GM19372 (cell line): ENCODE measurements at regions not wholly inside any gene's neighbourhood (a gene's known extent, or its start where the extent isn't known, plus 50 kb on each side); places are given as distances from the start of the nearest gene placed in this dataset.

Source experiments
- ATAC-seq: cut with Tn5 transposase; IDR thresholded peaks from one replicate; pipeline ENCODE4 v1.9.1; 2021; ENCODE audit warnings: mild to moderate bottlenecking, low read depth, moderate library complexity; ENCODE audit not compliant: unreplicated experiment

DNA sequence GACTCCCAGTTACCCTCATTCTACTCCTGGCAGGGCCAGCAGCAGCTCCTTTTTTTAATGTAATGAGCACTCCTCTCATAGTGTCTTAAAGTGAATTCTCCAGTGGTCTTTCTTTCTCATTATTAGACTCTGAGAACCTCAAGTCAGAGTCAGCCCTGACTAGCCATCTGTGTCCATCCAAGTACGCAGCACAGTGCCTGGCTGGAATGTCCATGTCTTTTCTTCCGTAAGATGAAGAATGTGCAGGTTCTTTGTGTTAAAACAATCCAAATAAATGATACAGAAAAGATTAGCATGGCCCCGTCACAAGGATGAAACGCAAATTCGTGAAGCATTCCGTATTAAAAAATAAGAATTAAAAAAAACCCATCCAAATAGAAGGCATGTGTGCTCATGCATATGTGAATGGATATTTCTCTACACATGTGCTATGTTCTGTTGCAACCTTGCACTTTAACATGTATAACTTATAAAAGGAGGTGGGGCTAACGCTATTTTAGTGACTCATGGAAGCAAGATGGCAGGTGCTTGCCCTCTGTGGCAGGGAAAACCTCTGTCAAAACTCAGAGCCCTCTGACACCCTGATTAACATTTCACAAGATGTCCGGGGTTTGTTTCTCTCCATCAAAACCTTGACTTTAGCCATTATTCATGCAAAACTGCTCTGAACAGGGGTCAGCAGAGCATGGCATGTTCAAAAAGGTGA is 170.7 kb upstream of the TOPAZ1 start:
- no peak for ATAC-seq

DNA sequence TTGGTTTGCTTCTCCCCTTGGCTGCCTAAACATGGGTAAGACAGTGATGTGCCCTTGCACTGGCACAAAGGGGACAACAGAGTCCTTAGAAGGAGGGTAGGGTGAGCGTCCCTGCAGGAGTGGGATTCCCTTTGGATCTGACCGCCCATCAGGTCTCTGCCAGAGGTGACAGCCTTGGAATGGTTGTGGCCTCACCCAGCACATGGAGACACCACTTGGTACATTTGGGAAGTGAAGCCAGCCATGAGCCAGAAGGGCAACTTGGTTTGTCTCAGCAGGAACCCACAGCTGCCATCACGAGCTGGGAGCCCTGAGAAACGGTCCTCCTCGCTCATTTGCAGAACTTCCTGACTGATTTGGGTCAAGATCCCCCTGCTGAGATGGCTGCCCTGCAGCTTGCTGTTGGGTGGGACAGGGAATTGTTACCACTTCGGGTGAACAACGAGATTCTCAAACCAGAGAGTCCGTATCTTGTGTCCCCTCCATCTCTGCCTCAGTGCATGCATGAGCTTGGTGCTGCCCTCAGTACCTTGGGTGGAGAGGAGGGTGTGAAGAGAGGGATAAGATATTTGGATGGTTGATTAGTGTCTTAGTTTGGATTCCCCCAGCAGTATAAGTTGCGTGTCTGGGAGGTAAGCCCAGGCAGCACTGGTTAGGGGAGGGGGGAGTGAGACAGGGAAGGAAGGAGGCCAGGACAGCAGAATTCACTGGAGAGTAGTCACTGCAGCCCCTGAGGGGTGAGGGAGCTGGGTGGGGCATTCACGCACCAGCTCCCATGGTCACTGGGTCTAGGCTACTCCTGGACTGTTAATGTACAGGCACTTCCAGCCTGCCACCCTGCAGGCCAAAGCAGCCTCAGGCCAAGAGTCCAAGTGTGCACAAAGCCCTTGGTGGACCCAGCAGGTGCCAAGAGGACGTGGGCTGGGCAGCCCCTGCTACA is 168.8 kb upstream of the TOPAZ1 start:
- ATAC-seq, result no peak

DNA sequence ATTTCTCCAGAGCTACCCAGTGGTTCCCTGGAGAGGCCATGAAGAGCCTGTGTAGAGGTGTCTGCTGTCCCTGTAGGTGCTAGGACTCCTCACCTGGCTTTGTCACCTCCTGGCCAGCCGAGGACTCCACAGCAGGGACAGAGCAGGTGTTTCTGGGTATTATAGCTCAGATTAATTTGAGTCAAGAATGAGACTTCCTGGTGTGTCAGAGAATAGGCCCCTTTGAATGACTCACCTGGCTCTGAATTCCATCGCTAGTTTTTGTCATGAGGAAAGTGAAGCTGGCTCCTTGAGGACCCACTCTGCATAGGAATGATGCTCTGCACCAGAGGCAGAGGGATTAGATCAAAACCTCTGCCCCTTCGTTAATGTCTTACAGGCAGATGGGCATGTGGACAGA is 167.5 kb upstream of the TOPAZ1 start:
- ATAC-seq, result no peak

DNA sequence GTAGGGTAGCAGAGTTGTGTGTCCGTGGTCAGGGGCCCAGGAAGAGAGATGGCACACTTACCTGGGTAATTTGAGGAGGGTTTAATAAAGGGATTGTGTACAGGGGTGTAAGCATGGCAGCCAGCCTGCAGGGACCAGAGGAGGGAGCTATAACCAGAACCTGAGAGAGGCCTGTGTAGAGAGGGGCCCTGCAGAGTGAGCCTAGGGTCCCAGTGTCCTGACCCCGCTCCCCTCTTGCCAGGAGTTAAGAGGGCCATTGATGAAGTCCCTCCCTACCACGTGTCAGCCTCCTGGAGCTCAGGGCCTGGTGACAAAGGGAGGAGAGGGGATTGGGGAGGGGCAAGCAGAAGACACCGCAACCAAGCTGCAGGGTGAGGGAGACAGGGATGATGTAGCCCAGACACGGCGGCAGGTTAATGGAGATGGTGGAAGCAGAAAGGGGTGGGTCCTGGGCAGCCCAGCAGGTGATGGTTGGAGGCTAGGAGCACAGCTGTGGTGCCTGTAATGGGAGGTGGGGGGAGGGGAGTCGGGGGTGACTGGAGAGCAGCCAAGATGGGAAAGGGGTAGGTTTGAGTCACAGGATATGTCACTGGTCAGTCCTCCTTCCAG is 165.4 kb upstream of the TOPAZ1 start:
- no peak for ATAC-seq

DNA sequence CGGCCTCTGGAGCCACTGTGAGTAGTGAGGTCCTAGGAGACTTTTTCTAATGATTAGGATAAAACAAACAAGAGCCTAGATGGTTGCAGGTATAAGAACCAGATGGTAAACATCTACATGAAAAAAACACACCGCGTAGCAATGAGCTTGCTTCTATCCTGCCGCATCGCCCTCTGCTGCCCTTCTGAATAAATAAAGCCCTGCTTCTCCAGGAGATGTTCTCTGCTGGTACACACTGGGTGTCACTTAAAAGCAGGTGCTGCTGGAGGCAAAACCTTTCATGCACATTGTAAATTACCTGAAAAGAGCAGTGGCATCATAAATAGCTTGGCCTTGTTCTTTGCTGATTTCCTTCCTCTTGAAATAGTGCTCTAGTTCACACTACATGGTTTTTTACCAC is 164.4 kb upstream of the TOPAZ1 start:
- no peak for ATAC-seq

DNA sequence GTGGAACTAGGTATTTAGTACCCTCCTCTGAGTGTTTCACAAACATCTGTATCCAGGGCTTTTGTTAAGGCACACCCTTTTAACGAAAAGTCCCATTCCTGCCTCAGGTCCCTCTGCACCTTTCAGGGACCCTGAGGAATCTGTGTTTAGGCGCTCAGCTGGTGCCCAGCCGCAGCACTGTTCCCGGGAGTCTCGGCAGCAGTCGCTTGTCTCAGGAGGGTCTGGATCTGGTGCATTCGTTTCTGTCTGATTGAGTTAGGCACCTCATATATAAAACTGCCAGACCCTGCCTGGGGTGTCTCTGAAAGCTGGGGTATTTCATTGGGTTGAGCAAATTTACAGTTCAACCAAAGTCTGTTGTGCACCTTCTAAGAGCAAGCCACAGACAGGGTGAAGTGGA is 162.8 kb upstream of the TOPAZ1 start:
- no peak for ATAC-seq

DNA sequence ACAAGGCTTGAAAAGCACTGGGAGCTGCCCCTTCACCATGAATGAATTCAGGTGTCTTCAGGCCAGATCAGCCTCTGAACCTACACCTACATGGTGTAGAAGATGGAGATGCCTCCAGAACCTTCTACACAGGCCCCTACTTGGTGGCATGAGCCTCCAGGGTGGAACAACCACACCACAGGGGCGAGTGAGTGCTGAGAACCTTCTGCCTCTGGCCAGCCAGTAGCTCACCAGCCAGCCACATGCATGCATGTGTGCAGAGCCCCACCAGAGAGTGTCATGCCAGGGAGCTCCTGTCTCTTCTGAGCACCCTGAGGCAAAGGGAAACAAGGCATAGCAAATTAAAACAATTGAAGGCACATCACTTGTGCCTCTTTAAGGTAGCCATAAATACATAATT is 161.8 kb upstream of the TOPAZ1 start:
- ATAC-seq, result no peak

DNA sequence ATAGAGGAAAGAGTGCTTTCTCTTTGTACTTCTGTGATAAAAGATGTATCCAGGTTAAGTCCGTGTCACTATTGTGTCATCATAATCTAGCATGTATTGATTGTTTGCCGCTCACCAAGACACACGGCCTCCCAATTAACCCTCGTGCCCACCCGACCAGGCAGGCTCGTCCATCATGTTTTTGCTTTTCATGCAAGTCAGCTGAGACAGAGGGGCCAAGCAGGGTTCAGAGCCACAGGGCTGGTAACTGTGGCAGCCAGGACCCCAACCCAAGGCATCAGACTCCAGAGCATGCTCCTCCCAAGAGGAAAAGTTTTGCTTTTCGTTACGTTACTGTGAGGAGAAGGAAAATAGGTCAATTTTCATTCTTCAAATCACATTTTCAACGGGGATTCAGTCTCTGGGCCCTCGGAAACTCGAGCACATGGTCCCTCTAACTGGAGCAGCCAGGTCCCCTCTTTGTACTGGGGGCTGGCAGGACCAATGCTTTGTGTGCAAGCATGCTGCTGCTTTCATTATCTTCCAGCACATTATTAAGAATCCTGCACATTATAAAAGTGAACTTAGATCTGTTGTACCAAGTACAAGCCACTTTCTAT is 161.1 kb upstream of the TOPAZ1 start:
- ATAC-seq, result no peak

DNA sequence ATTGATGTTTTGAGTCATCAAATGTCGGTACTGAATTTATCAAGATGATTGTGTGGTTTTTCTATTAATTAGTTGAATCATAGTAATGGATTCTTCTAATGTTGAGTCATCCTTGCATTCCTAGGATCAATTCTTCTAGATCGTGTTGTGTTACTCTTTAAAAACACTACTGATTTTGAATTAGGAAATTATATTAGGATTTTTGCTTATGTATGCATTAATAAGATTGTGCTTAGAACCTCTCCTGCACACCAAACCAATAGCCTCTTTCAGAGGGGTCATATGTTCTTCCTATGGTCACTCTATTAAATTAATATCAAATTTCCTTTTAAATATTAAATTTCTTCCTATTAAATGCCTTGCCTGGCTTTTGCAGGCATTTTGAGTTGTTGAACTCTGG is 151.7 kb upstream of the TOPAZ1 start:
- ATAC-seq, result no peak

DNA sequence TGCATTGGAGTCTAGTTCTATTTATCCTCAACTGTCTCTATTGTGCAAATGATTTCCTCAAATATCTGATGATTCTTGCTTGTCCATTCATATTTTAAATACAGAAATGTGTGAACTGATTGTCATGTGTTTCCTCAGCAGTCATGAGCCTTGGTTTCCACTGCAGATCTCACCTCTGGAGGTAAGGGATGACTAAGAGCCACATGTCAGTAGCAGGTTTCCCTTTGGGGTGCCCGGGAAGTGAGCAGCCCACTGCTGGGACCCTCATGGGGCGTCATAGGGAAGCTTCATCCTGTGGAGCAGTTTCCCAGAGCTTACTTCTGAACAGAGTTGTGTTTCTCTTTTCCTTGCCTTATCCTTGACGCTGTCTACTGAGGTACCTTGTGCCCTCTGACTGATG is 149.2 kb upstream of the TOPAZ1 start:
- no peak for ATAC-seq

DNA sequence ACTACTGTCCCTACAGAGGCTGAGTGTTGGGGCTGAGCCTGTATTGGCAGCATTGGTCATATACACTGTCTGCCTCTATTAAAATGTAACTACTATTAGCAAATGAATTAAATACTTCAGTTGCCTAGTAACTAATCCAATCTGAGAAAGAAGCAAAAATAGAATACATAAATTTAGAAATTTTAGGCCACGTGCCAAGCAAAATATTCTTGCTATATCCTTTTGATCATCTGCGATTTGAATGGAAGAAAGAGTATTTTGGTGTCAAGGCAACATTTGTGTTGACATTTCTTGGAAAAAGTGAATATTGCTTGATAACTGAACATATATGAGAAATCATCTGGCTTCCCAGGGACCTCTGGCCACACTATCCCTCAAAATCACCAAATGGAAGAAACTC is 148.2 kb upstream of the TOPAZ1 start:
- no peak for ATAC-seq

DNA sequence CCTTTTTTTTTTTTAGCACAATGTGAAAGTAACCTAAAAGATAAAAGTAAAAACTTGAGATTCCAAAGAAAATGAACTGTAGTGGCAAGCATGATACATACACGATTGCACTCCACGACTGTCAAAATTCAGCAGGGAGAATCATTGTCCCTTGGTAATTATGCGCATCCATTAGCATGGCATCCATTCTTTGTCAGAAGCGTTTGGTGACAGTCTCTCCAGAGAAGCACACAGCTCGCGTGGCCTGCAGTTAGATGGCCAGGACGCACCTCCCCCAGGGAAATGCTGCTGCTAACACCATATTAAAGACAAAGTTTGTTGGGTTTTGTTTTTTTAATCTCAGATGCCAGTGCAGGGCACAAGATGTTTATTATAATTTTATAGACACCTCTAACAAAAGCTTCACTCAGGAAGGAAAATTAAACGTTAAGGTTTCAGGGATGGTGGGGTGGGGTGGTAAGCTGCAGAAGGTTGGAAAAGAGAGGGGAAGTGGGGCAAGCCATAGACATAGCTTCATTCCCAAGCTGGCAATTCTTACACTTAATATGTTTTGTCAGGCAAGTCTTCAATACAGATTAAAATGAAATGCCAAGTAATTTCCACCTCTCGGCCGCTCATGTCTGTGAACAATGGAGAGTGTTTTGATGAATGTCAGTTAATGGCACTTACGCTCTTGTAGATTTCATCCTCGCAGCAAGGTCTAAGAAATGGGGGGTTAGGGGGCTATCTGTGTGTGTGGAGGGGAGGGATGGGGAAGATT is 142.8 kb upstream of the TOPAZ1 start:
- no peak for ATAC-seq

DNA sequence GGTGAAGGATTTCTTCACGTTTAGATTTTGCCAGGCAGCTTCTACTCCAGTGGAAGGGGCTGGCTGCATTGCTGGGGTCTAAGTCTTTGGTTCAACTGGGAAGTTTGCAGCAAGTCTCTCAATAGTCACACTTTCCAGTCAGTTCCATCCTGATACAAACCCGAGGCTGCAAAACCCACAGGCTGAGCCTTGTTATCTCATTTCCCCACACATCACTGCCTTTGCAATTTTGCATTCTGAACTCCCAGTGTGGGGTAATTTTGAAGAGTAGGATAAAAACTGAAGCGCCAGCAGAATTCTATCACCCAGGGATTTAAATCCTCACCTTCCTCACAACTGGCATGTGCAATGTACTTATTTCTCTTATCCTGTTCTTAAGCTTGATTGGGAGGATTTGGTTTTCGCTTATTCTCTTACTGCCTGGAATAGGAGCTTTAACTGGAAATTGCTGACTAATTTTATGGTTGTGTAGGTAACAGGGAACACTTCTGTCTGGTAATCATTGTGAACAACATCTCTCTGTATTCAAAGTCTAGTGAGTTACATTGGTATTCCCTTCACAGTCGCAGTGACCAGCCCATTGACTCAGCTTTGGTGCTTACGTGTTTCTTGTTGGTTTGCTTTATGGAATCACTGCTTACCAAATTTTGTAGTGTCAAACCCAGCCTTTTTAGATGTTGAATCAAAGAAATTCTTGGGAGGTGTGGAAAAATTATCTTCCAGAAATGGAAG is 142.0 kb upstream of the TOPAZ1 start:
- ATAC-seq, result no peak

DNA sequence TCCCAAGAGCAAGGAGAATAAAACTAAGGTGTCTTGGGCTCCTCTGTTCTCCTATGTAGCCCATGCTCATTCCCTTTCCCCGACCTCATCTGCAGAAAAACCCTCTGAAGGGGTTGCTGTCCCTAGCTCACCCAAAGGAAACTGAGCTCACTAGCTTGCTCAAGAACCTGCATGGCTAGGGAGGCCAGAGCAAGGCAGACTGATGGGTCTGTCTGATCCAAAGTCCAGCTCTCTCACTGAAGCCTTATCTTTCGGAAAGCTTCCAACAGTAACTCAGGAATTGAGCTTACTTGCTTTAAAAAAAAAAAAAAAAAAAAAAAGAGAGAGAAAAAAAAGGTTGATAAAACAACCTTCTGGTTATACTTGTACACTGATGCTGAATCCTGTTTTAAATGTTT is 141.4 kb upstream of the TOPAZ1 start:
- no peak for ATAC-seq

DNA sequence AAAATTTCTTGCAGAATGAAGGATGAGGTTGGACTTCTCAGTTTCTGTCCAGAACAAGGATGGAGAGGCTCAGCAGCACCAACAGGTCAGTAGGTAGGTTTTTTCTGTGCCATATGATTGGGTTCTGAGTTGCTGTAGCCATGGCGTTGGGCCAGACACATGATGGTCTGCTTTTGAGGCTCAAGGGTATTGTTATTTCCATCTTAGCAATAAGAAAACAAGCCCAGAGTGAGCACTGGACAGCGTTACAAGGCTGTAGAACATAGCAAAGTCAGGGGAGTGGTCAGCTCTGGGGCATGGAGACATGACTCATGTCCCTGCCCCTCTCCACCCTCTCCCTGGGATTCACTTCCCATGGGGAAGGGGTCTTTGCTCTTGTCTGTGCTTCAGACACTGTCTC is 137.6 kb upstream of the TOPAZ1 start:
- ATAC-seq, result no peak

DNA sequence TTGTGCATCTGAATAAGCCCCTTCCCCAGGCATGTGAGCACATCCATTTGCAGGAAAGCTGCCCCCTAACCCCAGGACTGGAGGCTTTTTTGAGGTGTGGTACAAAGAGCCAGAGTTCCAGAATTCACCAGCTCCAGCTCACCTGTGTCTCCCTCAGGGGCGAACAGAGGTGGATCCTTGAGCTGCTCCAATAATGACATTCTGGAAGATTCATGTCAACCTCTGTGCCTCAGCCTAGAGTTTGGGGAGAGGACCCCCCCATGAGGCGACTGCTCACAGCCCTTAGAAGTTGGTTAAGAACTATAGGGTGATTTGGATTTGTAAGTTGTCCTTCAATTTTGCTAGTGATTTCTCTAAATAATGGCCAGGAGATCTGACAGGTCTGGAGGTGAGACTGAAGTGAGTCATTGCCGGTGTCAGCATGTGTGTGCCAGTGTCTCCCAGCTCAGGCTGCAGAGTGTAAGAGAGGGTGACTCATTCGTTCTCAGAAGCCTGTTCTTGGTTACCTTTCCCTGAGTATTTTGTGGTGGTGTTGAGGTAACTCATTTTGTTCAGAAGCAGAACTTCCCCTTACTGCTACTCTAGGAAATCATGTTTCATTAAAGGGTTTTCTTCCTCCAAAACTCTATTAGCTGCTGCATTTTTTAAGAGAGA is 136.9 kb upstream of the TOPAZ1 start:
- no peak for ATAC-seq

DNA sequence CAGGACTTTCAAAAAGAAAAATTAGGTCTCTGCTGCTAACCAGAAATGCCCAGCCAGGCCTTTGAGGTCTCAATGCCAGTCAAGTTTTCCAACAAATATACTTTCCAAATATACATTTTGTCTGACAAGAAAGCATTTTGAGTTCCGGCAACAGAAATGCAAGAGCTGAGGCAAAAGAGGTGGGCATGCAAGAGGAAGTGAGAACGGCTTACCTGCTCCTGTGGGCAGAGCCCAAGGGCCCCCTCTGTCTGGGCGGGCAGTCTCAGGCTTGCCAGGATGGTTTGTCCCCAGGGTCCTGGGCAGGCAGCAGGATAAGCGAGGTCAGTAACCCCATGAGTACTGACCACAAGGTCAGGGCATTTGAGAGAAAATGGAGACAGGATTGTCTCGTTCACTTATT is 136.1 kb upstream of the TOPAZ1 start:
- no peak for ATAC-seq

DNA sequence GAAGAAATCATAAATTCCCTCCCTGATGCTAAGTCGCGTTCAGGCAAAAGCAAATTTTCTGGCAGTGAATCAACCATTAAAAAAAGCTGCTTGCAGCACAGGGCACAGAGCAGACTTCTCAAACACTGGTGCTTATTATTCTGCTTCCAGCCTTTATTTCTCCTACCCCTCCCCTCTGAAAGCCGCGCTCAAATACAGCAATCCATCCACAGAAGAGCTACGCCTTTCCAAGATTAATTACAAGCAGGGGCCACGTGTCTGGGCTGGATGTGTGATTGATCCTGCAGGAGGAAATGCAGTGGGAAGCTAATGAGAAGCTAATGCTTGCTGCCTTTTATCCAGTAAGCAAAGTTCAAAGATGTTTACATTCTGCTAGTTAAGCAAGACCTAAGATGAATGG is 134.9 kb upstream of the TOPAZ1 start:
- ATAC-seq, result no peak

DNA sequence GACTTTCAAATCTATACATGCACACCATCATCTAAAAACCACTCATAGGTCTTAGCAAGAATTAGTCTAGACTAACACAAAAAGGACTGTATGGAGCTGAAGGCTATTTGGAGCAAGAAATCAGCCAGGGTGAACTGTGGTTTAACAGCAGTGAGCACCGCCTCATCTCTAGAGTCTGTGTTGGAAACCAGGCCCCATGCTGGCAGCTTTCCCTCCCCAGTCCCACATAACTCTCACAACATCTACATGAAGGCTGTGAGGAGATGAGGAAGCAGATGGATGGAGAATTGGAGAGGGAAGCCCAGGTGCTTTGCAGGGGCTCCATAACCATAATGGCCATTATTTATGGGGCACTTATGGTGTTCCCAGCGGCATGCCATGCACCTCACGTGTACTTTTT is 133.2 kb upstream of the TOPAZ1 start:
- ATAC-seq, result no peak
